Panc1 (cell line): ENCODE measurements at regions not wholly inside any gene's neighbourhood (a gene's known extent, or its start where the extent isn't known, plus 50 kb on each side); places are given as distances from the start of the nearest gene placed in this dataset.
A peak's percentile ranks its signal among the peaks of the same experiment; 100 is the strongest.

Experiments
- ATAC-seq: fragments of 200-7000 bp; cut with Tn5 transposase; 2 replicates; pipeline ENCODE4 v1.9.1; 2020; ENCODE audit warnings: mild to moderate bottlenecking, moderate library complexity
- BruUV-seq: library from RNA; stranded (reverse); fragments of 400-500 nt; replicated peaks from 2 replicates; lab custom pipeline; 2021; lab: Mats Ljungman, UMichigan
- CTCF ChIA-PET: fragments of 300-600 bp; sonication (Branson Sonifier 250); formaldehyde crosslinking; loops from one replicate; lab custom pipeline; 2022; ENCODE audit warnings: antibody characterized with exemption; lab: Charles Lee
- POLR2A ChIA-PET: fragments of 300-600 bp; sonication (Branson Sonifier 250); formaldehyde crosslinking; loops from one replicate; lab custom pipeline; 2022; ENCODE audit warnings: antibody characterized with exemption; lab: Charles Lee
- DNase-seq: peaks from one replicate; pipeline ENCODE4 v3.0.0-alpha.2; 2010; ENCODE audit warnings: low read depth, low spot score
- H3K27ac ChIP-seq: 2 replicates; pipeline ENCODE4 v1.5.1; 2011; ENCODE audit warnings: mild to moderate bottlenecking, low read length, inconsistent platforms
- H3K27me3 ChIP-seq: fragments of 200-500 bp; sonication (Bioruptor generic); 2 replicates; pipeline ENCODE4 v1.6.0; 2014; ENCODE audit warnings: low read length, inconsistent platforms; ENCODE audit not compliant: control insufficient read depth, insufficient read depth
- H3K36me3 ChIP-seq: fragments of 200-500 bp; sonication (Bioruptor generic); 2 replicates; pipeline ENCODE4 v1.5.1; 2014; ENCODE audit warnings: inconsistent platforms, mild to moderate bottlenecking, low read length, moderate library complexity; ENCODE audit not compliant: control insufficient read depth, insufficient read depth
- H3K4me1 ChIP-seq: 2 replicates; pipeline ENCODE4 v1.5.1; 2011; ENCODE audit warnings: inconsistent platforms, mild to moderate bottlenecking, low read length, moderate library complexity; ENCODE audit not compliant: control insufficient read depth, insufficient read depth
- H3K4me3 ChIP-seq, 2 experiments: 2 replicates each; pipeline ENCODE4 v1.5.1; 2011 to 2012; ENCODE audit warnings: low read depth in 2 of 2, low read length in 2 of 2, mild to moderate bottlenecking in 2 of 2, inconsistent platforms in 1 of 2, moderate library complexity in 1 of 2
- H3K9me3 ChIP-seq: fragments of 200-500 bp; sonication (Bioruptor generic); 2 replicates; pipeline ENCODE4 v1.5.1; 2014; ENCODE audit warnings: low read depth, mild to moderate bottlenecking, inconsistent platforms, low read length, moderate library complexity; ENCODE audit not compliant: control insufficient read depth, insufficient read depth
- CTCF ChIP-seq: fragments of 450-650 bp; IDR thresholded peaks from 2 replicates; pipeline ENCODE4 v1.5.1; 2017; ENCODE audit warnings: mild to moderate bottlenecking
- POLR2AphosphoS5 ChIP-seq: IDR thresholded peaks from 2 replicates; pipeline ENCODE4 v1.6.1; 2012; ENCODE audit warnings: mild to moderate bottlenecking, low read depth, low read length, moderate library complexity
- REST ChIP-seq, 2 experiments: IDR thresholded peaks; 2 replicates each; pipeline ENCODE4 v1.6.1; 2011 to 2012; ENCODE audit warnings: low read depth in 2 of 2, control low read depth in 1 of 2, low read length in 1 of 2, mild to moderate bottlenecking in 1 of 2, moderate library complexity in 1 of 2; ENCODE audit not compliant: insufficient read depth in 1 of 2
- SIN3A ChIP-seq: IDR thresholded peaks from 2 replicates; pipeline ENCODE4 v1.6.1; 2012; ENCODE audit warnings: low read depth, mild to moderate bottlenecking, low read length, moderate library complexity, borderline replicate concordance; ENCODE audit not compliant: insufficient read depth
- TCF7L2 ChIP-seq: IDR thresholded peaks from 2 replicates; pipeline ENCODE4 v1.6.1; 2011; ENCODE audit warnings: mild to moderate bottlenecking, low read depth, low read length, inconsistent platforms
- in situ Hi-C: cut with HindIII; loops from 2 replicates; pipeline ENCODE4 v1.10.0; 2016; ENCODE audit warnings: low sequenced_read_pairs, low pct_unique_long_range_greater_than_20kb
- intact Hi-C: fragments of 100-400 bp; cut with micrococcal nuclease; formaldehyde crosslinking; loops from one replicate; pipeline ENCODE4 v1.10.0; 2022; ENCODE audit not compliant: unreplicated experiment

- POLR2A ChIA-PET = no interaction called here
- Histone ChIP-seq H3K9me3 (no peaks in the 10 kb centered on the region), H3K4me1 (no peaks in the 10 kb centered on the region), H3K36me3 (no peaks in the 10 kb centered on the region), H3K27me3 (no peaks in the 10 kb centered on the region), H3K27ac (peak overlapping the region; percentile 44; the same call in 1 of the 2 replicates), H3K4me3 (no peak overlapping the region)
- CTCF ChIA-PET = no interaction called here
- intact Hi-C loops (no loop called here), in situ Hi-C loops (no loop called here)
- DNase-seq = no peak
- TF ChIP-seq SIN3A (no peak), TCF7L2 (no peak), POLR2AphosphoS5 (no peak), CTCF (no peak), REST (IDR thresholded peaks at IDR 0.05; ENCODE audit: insufficient read depth in 1 of 2, low read depth in 2 of 2, low read length in 1 of 2) (no peak)
- ATAC-seq = no peak
- no TSS peak for BruUV-seq
Measured at GRCh38 chr4:119898211-119898610, 168.4 kb downstream of the MAD2L1 start.

- in situ Hi-C loops (no loop called here), intact Hi-C loops (no loop called here)
- ChIA-PET POLR2A (no interaction called here), CTCF (no interaction called here)
- TF ChIP-seq POLR2AphosphoS5 = no peak
- TF ChIP-seq REST (IDR thresholded peaks at IDR 0.05; ENCODE audit: insufficient read depth in 1 of 2, low read depth in 2 of 2, low read length in 1 of 2) = no peak
- TF ChIP-seq CTCF = no peak
- TF ChIP-seq TCF7L2 = no peak
- no peak for TF ChIP-seq SIN3A
- H3K4me1 ChIP-seq = no peaks in the 10 kb centered on the region
- H3K4me3 ChIP-seq = no peak overlapping the region
- no peaks in the 10 kb centered on the region for H3K36me3 ChIP-seq
- ATAC-seq (no peak), DNase-seq (no peak)
- no peaks in the 10 kb centered on the region for H3K9me3 ChIP-seq
- no peaks in the 10 kb centered on the region for H3K27me3 ChIP-seq
- no TSS peak for BruUV-seq
- H3K27ac ChIP-seq = no peak overlapping the region; the same call in 1 of the 2 replicates
Measured at GRCh38 chr4:119897260-119897659, 169.4 kb downstream of the MAD2L1 start.
